T-helper 1 cell treated with Interleukin-12 subunit alpha and Interleukin-12 subunit beta and Interleukin-4 antibody, amounts not matched to agents 30 ng/mL and 1 ng/mL, for 36 hours (primary cell): ENCODE measurements at regions not wholly inside any gene's neighbourhood (a gene's known extent, or its start where the extent isn't known, plus 50 kb on each side); places are given as distances from the start of the nearest gene placed in this dataset.

ENCODE experiments used
- intact Hi-C: fragments of 100-400 bp; cut with micrococcal nuclease; formaldehyde crosslinking; loops from one replicate; pipeline ENCODE4 v1.15.1; 2024

DNA sequence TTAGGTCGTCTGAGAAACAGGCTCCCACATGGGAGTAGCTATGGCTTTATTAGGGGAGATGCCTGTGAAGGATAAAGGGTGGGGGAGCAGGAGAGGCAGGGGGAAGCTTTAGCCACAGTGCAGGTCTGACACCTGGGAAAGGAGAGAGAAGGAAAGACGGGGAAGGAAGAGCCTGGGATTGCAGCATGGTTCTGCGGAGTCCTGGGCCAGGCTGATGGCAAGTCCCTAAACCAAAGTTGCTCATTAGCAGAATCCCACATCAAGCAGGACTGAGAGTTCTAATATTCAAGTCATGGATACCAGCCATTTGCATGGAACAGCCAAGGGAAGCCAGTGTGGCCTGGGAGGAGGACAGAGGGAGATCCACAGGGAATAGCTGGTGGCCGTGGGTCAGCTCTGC is 414.8 kb downstream of the RPS24 start:
- intact Hi-C loops = no loop called here

DNA sequence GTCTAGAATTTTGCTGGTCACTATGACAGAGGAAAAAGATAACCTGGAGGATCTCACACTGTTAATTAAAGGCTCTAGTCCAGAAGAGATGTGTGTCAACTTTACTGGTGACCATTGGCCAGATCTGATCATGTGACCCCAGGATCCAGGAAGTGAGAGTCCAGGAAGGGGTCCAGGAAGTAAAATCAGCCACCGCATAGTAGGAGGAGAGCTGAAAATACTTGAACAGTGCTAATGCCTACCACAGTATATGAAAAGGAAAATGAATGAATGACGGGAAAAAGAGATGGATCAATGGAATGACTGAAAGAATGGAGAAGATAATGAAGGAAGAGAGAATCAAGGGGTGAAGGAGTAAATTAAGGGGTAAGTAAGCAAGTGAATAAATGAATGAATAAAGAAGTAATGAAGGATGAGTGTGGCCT is 415.3 kb downstream of the RPS24 start:
- intact Hi-C loops = no loop called here

DNA sequence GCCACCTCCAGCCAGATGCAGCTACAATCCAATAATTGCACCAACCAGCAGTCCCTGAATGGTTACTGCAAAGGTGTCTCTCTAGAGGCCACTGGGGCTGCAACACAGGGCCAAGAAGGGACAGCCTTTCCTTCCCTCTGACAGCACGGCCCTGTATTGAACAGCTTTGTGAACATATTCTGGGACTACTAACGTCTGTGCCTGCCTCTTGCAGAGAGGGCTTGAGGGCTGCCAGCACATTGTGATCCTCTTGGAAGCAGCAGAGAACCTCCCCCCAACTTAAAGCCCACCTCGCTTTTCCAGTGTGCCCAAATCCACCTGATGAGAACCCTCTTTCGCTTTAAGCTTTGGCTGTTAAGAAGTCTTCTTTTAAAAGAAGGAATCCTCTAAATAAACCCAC is 415.9 kb downstream of the RPS24 start:
- intact Hi-C loops = no loop called here

DNA sequence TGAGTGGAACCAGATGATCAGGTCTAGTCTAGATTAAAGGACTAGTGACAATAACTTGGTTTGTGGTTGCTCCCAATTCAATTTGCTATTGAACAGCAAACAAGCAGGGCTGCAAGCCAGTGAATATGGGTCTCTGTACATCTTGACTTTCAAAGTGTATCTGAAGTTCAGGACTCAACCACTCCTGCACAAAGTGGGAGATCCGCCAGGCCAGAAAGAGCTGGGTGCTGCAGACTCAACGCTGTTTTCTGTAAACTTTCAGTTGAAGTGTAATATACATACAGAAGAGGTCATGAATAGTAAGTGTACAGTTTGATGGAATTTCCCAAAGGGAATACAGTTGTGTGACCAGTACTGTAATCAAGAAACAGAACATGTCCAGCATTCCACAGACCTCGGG is 416.6 kb downstream of the RPS24 start:
- intact Hi-C loops = no loop called here

DNA sequence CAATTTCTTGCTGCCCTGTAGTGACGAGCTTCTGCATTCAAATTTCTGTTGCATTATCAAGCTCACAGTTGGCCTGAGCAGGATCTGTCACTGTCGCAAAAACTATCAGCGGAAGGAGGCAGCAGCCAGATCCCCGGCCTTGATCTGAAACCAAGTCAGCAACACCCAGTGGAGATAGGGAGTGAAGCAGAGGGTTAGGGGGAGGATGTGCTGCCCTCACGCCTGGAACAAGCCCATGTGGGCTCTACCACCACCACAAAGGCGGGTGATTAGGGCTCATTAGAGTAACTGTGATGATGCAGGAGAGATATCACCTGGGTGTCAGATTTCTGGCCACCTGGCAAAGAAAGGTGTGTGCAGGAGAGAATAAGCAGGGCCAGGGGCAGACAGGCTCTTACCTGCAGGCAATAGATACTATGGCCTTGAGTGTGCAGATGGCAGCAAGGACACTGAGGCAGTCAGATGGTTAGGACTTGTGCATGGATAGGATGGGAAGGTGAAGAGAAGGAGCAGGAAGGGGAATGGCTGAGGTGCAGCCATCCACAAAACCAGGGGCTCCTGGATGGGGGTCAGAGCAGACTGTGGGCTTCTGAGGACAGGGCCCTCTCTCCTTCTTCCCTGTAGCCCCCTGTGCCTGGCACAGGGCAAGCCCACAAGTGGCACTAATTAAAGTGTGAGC is 417.3 kb downstream of the RPS24 start:
- intact Hi-C loops = no loop called here

DNA sequence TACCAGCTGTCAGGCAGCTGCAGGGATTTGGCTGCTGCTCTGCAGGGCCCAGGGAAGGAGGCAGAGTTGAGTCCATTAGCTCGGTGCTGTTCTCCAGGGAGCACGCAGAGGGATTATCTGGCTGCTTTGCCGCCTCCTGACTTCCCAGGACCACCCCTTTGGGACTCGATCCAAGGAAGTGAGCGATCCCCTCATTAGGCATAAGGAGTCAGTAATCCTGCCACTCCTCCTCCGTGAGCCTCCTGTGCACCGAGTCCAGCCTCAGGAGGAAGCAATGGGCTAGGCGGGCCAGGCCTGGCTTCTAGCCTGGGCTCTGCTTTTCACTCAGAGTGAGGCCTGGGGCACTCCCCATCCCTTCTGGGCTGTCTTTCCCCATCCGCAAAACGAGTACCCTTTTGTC is 417.9 kb downstream of the RPS24 start:
- intact Hi-C loops = no loop called here

DNA sequence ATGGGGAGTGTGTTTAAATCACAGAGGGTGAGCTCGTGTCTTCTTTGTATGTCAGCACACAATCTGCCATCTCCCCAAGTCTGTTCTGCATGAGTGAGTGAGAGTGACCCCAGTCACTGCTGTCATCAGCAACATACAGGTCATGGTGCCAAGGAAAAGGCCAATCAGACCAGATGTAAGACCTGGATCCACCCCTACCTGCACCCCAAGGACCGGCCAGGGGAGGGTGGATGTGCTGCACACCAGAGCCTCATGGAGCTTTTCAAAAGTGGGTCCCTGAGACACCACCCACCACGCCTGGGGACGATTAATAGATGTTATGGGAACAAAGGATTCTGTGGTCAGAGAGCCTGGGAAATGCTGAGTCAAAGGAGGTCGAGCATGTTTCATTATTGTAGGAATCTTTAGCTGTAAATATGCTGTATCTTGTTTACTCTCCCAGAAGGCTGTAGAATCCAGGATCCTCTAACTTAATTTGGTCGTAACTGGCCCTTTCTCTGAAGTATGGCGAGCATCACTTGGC is 420.5 kb downstream of the RPS24 start:
- intact Hi-C loops = no loop called here

DNA sequence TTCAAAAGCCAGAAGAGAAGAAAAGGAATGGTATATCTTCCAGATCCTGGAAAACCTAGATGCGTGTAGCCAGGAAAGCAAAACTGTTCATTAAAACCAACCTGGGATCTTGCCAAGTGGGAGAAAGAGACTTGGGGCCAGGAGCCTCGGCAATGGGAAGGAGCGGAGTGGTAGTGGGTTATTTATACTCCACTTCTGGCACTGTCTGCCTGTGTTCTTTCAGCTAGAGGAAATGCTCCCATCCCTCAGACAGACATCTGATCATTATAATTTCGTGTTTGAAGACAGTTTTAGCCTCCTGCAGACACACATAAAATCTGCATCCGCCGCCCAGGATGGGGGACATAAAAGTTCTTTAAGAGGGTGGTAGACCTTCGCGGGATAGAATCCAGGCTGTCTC is 421.6 kb downstream of the RPS24 start:
- intact Hi-C loops = no loop called here

DNA sequence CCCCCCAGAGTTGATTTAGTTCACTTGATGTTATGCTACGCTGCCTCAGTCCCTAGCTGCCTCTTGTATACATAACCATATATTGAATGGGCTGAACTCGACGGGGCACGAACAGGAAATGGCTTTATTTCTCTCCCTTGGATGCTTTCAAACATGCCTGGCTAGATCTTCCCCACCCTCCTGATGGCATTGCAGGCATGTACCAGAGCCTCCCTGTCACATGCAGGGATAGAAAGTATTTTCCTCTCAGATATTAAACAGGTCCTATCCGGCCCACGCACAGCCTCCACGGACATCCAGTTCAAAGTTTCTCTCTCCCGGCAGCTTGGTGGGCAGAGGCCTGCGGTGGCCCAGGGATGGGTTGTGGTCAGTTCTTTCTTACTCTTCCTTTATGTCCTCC is 422.1 kb downstream of the RPS24 start:
- intact Hi-C loops = no loop called here

DNA sequence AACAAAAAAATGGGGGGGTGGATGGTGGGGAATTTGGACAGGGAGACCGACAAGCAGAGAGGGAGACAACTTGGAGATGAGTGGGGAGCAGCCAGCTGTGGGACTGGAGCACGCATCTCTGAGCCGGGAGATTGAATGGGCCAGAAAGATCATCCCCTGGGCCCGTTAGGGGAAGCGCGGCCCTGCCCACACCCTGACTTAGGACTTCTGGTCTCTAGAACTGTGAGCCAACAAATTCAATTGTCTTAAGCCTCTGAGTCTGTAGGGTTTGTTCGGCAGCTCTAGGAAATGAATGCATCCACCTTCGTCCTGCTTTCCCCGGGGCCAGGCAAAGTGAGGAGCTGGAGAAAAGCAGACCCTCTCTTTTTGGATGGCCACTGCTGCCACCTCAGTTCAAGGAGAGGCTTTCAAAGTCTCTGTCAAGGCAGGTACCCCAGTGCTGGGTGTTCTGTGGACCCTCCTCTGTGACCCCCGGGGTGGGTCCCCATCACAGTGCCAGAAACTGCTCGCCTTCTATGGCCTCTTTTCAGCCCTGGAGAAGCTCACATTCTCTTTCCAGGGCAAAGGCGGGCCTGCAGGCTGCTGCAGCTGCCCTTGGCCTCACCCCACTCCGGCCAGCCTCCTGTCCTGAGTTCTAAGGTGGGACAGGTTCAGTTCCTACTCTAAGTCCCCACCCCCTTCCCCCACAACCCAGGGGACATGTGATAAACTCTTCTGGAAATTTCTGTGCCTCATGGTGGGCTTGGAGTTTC is 423.2 kb downstream of the RPS24 start:
- intact Hi-C loops = no loop called here

DNA sequence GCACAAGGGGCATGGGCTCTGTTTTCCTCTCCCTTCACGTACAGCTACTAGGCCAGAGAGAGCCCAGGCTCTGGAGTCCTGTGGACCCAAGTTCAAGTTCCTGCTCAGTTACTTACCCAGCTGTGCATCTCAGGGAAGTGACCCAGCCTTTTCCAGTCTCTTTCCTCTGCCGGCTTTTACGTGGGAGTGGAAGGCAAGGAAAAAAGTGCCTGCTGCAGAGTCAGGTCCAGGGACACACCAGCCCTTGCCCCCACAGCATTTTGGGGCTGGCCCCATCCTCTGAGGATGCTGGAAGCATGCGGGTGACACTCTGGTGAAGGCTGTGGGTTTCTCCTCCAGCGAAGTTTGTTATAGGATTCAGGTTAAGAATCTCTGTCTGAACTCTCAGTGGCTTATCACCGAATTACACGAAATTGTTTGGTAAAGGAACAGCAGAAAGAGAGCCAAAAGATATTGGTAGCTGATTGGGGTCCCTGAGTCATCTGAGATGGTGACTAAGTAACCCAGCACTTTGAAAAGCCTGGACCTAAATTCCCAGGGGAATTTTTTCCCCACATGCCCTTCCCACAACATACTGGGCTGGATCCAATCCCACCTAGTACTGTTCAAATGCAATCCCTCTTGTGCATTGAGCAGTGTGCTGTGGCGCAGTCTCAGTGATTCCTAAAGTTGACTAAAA is 424.3 kb downstream of the RPS24 start:
- intact Hi-C loops = no loop called here

DNA sequence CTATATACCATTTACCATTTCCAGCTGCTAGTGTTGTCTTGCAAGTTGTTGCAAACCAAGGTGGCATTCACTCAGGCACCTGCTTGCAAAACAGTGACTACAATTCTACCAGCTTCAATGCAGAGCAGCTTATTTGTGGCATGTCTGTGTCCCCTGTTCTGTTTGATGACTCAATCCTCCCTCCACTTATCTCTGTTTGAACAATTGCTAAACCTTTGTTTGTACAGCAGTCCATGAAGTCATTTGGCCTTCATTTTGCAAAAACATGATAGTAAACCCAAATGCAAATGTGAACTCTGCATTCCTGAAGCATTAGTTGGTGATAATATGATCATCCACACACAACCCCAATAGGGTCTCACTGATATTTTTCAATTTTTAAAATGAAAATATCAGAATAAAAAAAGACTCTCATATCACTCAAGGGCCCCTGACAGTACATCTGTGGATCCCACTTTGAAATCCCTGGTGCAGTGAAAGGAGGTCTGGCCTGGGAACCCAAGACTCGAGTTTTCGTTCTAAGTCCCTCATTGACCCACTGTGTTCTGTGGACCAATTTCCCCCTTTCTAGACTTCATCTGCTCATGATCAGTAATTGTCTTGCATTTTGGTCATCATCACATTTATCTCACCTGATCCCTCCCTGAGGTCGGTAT is 425.4 kb downstream of the RPS24 start:
- intact Hi-C loops = no loop called here

DNA sequence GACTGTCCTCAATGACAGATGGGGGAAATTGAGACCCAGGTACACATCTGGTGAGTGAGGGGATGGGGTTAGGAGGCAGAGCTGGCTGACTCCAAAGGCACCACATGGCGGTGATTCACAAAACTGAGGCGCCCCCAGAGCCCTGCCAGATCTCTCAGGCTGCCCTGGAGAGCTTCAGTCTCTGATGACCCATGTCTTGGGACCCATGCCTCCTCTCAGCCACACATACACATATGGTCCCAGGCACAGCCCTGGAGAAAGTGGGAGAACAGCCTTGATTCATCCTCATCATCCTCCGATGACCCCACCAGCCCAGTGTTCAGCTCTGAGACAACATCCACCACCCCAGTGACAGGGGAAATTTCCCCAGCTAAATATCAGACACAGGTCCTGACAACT is 426.0 kb downstream of the RPS24 start:
- intact Hi-C loops = no loop called here

DNA sequence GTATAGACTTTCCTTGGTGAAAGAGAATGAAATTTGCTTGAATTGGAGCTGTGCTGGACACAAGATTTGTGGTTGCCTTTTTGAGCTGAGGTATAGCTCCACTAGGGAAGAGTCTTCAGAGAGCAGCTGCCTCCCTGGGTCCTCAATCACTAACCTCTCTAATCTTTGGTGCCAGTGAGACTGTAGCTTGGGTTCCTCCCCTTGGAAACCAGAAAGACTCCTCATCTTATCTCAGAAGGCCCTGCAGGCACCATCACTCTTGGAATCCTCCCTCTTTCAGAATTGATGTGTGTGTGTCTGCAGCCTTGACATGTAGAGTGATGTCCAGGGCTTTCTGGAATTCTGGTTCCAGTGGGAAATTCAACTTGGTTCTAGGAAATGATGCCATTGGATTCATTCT is 426.5 kb downstream of the RPS24 start:
- intact Hi-C loops = no loop called here

DNA sequence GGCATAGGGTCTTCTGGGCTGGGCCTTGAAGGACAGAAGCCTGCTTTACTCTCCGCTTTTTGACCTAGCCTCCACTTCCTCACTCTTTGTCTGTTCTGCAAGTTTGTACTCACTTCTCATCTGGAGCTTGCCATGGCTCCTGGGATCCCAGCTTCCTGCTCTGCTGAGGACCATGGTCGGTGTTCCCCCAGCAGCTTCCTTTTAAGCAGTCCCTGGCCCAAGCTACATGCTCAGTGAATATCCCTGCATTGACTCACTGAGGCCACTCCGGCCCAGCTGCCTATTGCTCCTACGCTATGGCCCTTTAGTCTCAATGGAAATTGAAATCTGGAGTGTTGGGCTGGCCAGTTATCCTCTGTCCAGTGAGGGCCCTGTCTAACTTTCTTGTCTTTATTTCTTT is 427.7 kb downstream of the RPS24 start:
- intact Hi-C loops = no loop called here

DNA sequence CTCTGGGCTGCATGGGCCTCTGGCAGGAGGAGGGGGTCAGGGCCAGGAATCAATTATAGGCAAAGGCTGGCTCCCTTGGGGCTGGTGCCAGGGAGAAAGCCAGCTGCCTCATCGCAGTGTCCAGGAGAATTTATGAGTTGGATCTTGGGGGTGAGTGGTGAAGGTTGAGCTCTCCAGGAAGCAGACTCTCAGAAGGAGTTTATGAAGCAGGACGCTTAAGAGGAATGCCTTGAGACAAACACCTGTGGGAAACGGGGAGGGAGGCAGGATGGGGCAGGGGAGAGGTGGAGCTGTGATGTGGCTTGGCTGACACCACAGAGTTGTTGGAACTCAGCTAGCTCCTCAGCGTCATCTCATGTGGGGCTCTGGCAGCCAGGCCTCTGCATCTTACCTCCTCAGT is 428.5 kb downstream of the RPS24 start:
- intact Hi-C loops = no loop called here

DNA sequence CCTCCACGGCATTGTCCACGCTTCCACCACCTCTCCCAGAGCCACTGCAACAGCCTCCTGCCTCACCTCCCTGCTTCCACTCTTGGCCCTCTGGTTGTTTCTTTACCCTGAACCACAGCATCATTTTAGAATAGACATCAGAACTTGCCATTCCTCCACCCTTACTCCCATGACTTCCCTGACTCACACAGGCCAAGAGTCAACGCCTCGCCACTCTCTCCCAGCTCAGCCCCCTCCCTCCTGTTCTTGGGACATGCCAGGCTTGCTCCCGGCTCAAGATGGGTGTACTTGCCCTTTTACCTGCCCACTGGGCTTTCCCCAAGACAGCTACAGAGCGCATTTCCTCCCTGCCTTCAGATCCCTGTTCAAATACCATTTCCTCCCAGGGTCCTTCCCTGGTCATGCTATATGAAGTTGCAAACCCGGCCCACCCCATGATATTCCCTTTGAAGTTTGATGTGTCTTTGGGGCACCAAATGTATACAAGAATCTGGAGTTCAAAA is 429.1 kb downstream of the RPS24 start:
- intact Hi-C loops = no loop called here

DNA sequence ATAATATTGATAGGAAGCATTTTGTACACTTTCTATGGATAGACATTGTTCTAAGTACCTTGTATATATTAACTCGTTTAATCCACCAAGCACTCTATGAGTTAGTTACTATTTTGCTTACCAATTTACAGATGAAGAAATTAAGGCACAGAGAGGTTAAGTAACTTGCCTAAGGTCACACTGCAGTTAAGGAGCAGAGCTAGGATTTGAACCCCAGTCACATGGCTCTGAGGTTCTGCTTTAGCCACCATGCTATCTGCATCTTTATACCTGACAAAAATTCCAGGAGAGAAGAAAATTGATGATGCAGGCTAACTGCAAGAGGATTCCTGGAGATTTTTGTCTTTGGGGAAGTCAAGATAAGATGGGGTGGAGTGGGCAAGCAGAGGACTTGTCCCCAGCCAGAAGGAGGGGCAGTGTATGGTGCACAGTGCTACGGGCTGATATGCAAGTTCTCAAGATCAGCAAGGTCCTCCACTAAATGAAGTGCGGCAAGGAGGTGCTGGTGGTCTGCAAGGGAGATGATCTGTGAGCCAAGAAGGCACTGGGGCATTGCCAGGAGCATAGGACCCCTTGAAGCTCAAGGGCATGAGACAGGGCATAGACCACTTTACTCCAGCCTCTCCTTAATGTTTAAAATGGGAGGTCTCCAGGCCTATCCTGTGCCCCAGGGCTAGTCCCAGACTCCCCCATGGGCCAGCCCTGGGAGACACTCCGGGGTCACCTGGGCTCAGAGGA is 430.6 kb downstream of the RPS24 start:
- intact Hi-C loops = no loop called here

DNA sequence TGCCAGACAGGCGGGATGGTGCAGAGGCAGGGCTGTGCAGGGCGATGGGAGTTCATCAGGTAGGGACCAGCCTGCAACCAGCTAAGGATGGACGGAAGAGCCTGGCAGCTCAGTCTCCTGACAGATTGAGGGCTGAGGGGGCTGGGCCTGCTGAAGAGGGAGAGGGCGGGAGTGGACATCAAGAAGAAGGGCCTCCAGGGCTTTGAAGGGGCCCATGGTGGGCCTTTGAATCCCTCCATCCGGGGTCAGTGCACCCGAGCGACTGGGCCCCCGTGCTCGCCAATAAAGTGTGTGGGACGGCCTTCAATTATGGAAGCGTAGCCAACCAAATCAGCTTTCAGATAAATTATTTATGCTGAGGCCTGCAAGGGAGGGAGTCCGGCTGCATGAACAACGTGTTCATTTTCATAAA is 431.2 kb downstream of the RPS24 start:
- intact Hi-C loops = no loop called here

DNA sequence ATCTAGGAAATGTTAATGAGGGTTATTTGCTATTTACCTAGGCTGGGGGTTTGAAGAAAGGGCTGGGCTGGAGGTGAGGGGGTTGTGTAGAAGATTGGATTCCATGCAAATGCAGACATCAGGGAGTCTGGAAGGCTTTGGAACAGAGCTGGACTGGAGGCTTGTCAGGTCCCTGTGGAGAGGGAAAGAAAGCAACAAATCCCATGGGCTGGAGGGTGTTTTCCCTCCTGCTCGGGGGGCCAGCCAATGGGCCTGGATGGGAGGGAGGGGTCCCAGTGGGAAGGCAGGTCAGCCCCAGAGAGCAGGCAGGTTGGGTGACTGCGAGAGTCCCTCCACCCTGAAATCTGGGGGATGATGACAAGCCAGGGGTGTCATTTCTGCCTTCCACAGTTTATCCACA is 431.8 kb downstream of the RPS24 start:
- intact Hi-C loops = no loop called here

DNA sequence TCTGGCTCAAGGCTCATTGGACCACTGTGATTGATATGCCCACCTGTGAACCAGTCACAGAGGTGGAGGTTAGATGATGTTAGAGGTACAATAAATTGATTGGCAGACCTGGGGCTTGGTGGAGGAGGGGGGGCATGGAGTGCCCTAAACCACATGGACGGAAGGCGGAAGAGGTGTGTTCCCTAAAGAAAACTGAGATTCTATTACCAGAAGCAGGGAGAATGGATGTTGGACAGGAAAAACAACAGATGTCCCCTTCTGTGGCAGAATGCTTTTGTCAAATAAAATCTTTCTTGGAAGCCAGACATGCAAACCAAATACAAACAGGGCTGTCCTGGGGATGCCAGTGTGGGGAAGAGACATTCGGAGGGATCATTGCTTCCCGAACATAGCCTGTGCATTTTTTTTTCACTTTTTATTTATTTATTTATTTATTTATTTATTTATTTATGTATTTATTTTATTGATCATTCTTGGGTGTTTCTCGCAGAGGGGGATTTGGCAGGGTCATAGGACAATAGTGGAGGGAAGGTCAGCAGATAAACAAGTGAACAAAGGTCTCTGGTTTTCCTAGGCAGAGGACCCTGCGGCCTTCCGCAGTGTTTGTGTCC is 433.9 kb downstream of the RPS24 start:
- intact Hi-C loops = no loop called here
